WTC11 (cell line): ENCODE measurements at regions not wholly inside any gene's neighbourhood (a gene's known extent, or its start where the extent isn't known, plus 50 kb on each side); places are given as distances from the start of the nearest gene placed in this dataset.

ENCODE experiments used
- ATAC-seq: fragments of 200-7000 bp; cut with Tn5 transposase; 2 replicates; pipeline ENCODE4 v1.10.0; 2021; ENCODE audit warnings: mild to moderate bottlenecking, moderate library complexity
- CTCF ChIA-PET: fragments of 300-600 bp; sonication (Branson Sonifier 250); formaldehyde crosslinking; loops from one replicate; lab custom pipeline; 2021; ENCODE audit warnings: antibody characterized with exemption; lab: Charles Lee
- POLR2A ChIA-PET: fragments of 350-600 bp; sonication (Branson Sonifier 250); formaldehyde crosslinking; loops from one replicate; lab custom pipeline; 2021; ENCODE audit warnings: antibody characterized with exemption; lab: Charles Lee
- DNase-seq: peaks from one replicate; pipeline ENCODE4 v3.0.0; 2021; ENCODE audit warnings: low spot score
- H3K27ac Mint-ChIP-seq: 2 replicates; pipeline ENCODE4 v1.8.0; 2021; ENCODE audit warnings: mixed read lengths
- H3K27me3 Mint-ChIP-seq: 2 replicates; pipeline ENCODE4 v1.8.0; 2021; ENCODE audit warnings: low read depth, mild to moderate bottlenecking, moderate library complexity, mixed read lengths
- H3K36me3 Mint-ChIP-seq: 2 replicates; pipeline ENCODE4 v1.8.0; 2021; ENCODE audit warnings: mixed read lengths
- H3K4me1 Mint-ChIP-seq: 2 replicates; pipeline ENCODE4 v1.8.0; 2022; ENCODE audit warnings: mixed read lengths
- H3K4me3 Mint-ChIP-seq: 2 replicates; pipeline ENCODE4 v1.8.0; 2021; ENCODE audit warnings: mild to moderate bottlenecking, moderate library complexity, mixed read lengths
- H3K9me3 Mint-ChIP-seq: 2 replicates; pipeline ENCODE4 v1.8.0; 2021; ENCODE audit warnings: mixed read lengths
- CDX4 ChIP-seq: fragments of 250-450 bp; sonication (Bioruptor Pico); IDR thresholded peaks from 2 replicates; pipeline ENCODE4 v1.9.0; 2021; ENCODE audit warnings: moderate library complexity, mild to moderate bottlenecking, inconsistent platforms, borderline replicate concordance
- E2F1 ChIP-seq: sonication (generic); formaldehyde crosslinking; IDR thresholded peaks from 2 replicates; pipeline ENCODE4 v1.8.0; 2022; ENCODE audit warnings: mild to moderate bottlenecking, missing genetic modification reagents
- ESRRA ChIP-seq: sonication (generic); formaldehyde crosslinking; IDR thresholded peaks from 2 replicates; pipeline ENCODE4 v1.8.1; 2022; ENCODE audit warnings: mild to moderate bottlenecking, missing genetic modification reagents, borderline replicate concordance
- FOXP4 ChIP-seq: sonication (generic); formaldehyde crosslinking; IDR thresholded peaks from 2 replicates; pipeline ENCODE4 v1.8.0; 2022; ENCODE audit warnings: mild to moderate bottlenecking, missing genetic modification reagents
- GTF2I ChIP-seq: fragments of 250-450 bp; sonication (Bioruptor Pico); conservative IDR thresholded peaks from 2 replicates; pipeline ENCODE4 v1.4.0; 2021; ENCODE audit warnings: mild to moderate bottlenecking
- HMGXB4 ChIP-seq: sonication (generic); formaldehyde crosslinking; IDR thresholded peaks from 2 replicates; pipeline ENCODE4 v1.8.1; 2023; ENCODE audit warnings: mild to moderate bottlenecking, moderate library complexity, missing genetic modification reagents
- JAZF1 ChIP-seq: fragments of 250-450 bp; sonication (Bioruptor Pico); IDR thresholded peaks from 2 replicates; pipeline ENCODE4 v1.9.0; 2021; ENCODE audit warnings: moderate library complexity, mild to moderate bottlenecking, inconsistent platforms
- TP53 ChIP-seq: sonication (generic); formaldehyde crosslinking; IDR thresholded peaks from 2 replicates; pipeline ENCODE4 v1.8.1; 2023; ENCODE audit warnings: mild to moderate bottlenecking, missing genetic modification reagents
- ZBTB43 ChIP-seq: sonication (generic); formaldehyde crosslinking; IDR thresholded peaks from 2 replicates; pipeline ENCODE4 v1.8.1; 2023; ENCODE audit warnings: mild to moderate bottlenecking, missing genetic modification reagents
- ZNF281 ChIP-seq: sonication (generic); formaldehyde crosslinking; IDR thresholded peaks from 2 replicates; pipeline ENCODE4 v1.8.0; 2023; ENCODE audit warnings: mild to moderate bottlenecking, missing genetic modification reagents
- ZNF317 ChIP-seq: sonication (generic); formaldehyde crosslinking; IDR thresholded peaks from 2 replicates; pipeline ENCODE4 v1.8.1; 2023; ENCODE audit warnings: low read depth, mild to moderate bottlenecking, moderate library complexity, missing genetic modification reagents, borderline replicate concordance
- TF ChIP-seq, protein P1 (sequence below): sonication (generic); formaldehyde crosslinking; IDR thresholded peaks from 2 replicates; pipeline ENCODE4 v1.8.1; 2023; ENCODE audit warnings: mild to moderate bottlenecking, missing genetic modification reagents, borderline replicate concordance
- TF ChIP-seq, protein P2 (sequence below): sonication (generic); formaldehyde crosslinking; IDR thresholded peaks from 2 replicates; pipeline ENCODE4 v1.8.1; 2022; ENCODE audit warnings: mild to moderate bottlenecking, moderate library complexity, missing genetic modification reagents
- TF ChIP-seq, protein P3 (sequence below): sonication (generic); formaldehyde crosslinking; conservative IDR thresholded peaks from 2 replicates; pipeline ENCODE4 v1.8.1; 2022; ENCODE audit warnings: mild to moderate bottlenecking, missing genetic modification reagents
- TF ChIP-seq, protein P4 (sequence below): sonication (generic); formaldehyde crosslinking; IDR thresholded peaks from 2 replicates; pipeline ENCODE4 v1.8.1; 2022; ENCODE audit warnings: low read depth, missing genetic modification reagents, borderline replicate concordance

- TF ChIP-seq ZBTB43 (CRISPR knock-in tag), result no peak
Observed at GRCh38 chr10:128386231-128386630, 260.0 kb upstream of the MKI67 start (continued).

- no peaks in the 10 kb centered on the region; the same call in 1 of the 2 replicates for H3K27me3 Mint-ChIP-seq
- H3K36me3 Mint-ChIP-seq, result no peaks in the 10 kb centered on the region
- POLR2A ChIA-PET, result no interaction called here
- CTCF ChIA-PET, result no interaction called here
- DNase-seq (no peak), ATAC-seq (no peak)
- no peak for TF ChIP-seq ESRRA (CRISPR knock-in tag)
- no peak for TF ChIP-seq ZNF317
- TF ChIP-seq, protein P1, sequence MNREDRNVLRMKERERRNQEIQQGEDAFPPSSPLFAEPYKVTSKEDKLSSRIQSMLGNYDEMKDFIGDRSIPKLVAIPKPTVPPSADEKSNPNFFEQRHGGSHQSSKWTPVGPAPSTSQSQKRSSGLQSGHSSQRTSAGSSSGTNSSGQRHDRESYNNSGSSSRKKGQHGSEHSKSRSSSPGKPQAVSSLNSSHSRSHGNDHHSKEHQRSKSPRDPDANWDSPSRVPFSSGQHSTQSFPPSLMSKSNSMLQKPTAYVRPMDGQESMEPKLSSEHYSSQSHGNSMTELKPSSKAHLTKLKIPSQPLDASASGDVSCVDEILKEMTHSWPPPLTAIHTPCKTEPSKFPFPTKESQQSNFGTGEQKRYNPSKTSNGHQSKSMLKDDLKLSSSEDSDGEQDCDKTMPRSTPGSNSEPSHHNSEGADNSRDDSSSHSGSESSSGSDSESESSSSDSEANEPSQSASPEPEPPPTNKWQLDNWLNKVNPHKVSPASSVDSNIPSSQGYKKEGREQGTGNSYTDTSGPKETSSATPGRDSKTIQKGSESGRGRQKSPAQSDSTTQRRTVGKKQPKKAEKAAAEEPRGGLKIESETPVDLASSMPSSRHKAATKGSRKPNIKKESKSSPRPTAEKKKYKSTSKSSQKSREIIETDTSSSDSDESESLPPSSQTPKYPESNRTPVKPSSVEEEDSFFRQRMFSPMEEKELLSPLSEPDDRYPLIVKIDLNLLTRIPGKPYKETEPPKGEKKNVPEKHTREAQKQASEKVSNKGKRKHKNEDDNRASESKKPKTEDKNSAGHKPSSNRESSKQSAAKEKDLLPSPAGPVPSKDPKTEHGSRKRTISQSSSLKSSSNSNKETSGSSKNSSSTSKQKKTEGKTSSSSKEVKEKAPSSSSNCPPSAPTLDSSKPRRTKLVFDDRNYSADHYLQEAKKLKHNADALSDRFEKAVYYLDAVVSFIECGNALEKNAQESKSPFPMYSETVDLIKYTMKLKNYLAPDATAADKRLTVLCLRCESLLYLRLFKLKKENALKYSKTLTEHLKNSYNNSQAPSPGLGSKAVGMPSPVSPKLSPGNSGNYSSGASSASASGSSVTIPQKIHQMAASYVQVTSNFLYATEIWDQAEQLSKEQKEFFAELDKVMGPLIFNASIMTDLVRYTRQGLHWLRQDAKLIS, result no peak
- no peak for TF ChIP-seq HMGXB4
- TF ChIP-seq, protein P2, sequence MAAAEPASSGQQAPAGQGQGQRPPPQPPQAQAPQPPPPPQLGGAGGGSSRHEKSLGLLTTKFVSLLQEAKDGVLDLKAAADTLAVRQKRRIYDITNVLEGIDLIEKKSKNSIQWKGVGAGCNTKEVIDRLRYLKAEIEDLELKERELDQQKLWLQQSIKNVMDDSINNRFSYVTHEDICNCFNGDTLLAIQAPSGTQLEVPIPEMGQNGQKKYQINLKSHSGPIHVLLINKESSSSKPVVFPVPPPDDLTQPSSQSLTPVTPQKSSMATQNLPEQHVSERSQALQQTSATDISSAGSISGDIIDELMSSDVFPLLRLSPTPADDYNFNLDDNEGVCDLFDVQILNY (CRISPR knock-in tag), result no peak
- TF ChIP-seq GTF2I (CRISPR knock-in tag), result no peak
- TF ChIP-seq, protein P3, sequence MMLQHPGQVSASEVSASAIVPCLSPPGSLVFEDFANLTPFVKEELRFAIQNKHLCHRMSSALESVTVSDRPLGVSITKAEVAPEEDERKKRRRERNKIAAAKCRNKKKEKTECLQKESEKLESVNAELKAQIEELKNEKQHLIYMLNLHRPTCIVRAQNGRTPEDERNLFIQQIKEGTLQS (CRISPR knock-in tag), result no peak
- no peak for TF ChIP-seq CDX4
- no peak for TF ChIP-seq E2F1 (CRISPR knock-in tag)
- no peak overlapping the region for H3K4me3 Mint-ChIP-seq
- no peak overlapping the region for H3K27ac Mint-ChIP-seq
- H3K4me1 Mint-ChIP-seq, result no peaks in the 10 kb centered on the region
- peaks cover 3% of the 10 kb centered on the region; the same call in 1 of the 2 replicates for H3K9me3 Mint-ChIP-seq
Observed at GRCh38 chr10:128386816-128387604, 260.8 kb upstream of the MKI67 start.

GRCh38 chr10:128390596-128390995 is 264.4 kb upstream of the MKI67 start:
- Mint-ChIP-seq H3K4me1 (no peaks in the 10 kb centered on the region), H3K4me3 (no peak overlapping the region), H3K27me3 (no peaks in the 10 kb centered on the region; the same call in 1 of the 2 replicates), H3K36me3 (no peaks in the 10 kb centered on the region), H3K9me3 (peaks cover under 1% of the 10 kb centered on the region; the same call in 1 of the 2 replicates), H3K27ac (no peak overlapping the region)
- no peak for ATAC-seq
- no peak for DNase-seq
- ChIA-PET CTCF (no interaction called here), POLR2A (no interaction called here)
- TF ChIP-seq TP53 (CRISPR knock-in tag) (no peak), JAZF1 (no peak), ZNF281 (no peak), FOXP4 (no peak)
- TF ChIP-seq, protein P4, sequence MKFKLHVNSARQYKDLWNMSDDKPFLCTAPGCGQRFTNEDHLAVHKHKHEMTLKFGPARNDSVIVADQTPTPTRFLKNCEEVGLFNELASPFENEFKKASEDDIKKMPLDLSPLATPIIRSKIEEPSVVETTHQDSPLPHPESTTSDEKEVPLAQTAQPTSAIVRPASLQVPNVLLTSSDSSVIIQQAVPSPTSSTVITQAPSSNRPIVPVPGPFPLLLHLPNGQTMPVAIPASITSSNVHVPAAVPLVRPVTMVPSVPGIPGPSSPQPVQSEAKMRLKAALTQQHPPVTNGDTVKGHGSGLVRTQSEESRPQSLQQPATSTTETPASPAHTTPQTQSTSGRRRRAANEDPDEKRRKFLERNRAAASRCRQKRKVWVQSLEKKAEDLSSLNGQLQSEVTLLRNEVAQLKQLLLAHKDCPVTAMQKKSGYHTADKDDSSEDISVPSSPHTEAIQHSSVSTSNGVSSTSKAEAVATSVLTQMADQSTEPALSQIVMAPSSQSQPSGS (CRISPR knock-in tag), result no peak
